Bronchial epithelial cell (primary cell): ENCODE measurements at regions not wholly inside any gene's neighbourhood (a gene's known extent, or its start where the extent isn't known, plus 50 kb on each side); places are given as distances from the start of the nearest gene placed in this dataset.

Experiments used
- DNase-seq: peaks from one replicate; pipeline ENCODE4 v3.0.0-alpha.2; 2010; ENCODE audit warnings: low read depth
- FAIRE-seq: peaks from 2 replicates; lab custom pipeline; 2011; peaks lifted over from hg19 to GRCh38; lab: Jason Lieb, UNC
- H3K27me3 ChIP-seq: 2 replicates; pipeline ENCODE4 v1.5.1; 2011; ENCODE audit warnings: low read length; ENCODE audit not compliant: control insufficient read depth, insufficient read depth
- H3K36me3 ChIP-seq: 2 replicates; pipeline ENCODE4 v1.5.1; 2011; ENCODE audit warnings: low read length; ENCODE audit not compliant: control insufficient read depth, insufficient read depth
- H3K4me3 ChIP-seq: 2 replicates; pipeline ENCODE4 v1.5.1; 2011; ENCODE audit warnings: mild to moderate bottlenecking, low read depth, low read length, control low read depth
- CTCF ChIP-seq: IDR thresholded peaks from 2 replicates; pipeline ENCODE4 v1.5.1; 2011; ENCODE audit warnings: mild to moderate bottlenecking, moderate library complexity, low read length, control low read depth, inconsistent platforms; ENCODE audit not compliant: insufficient read depth, severe bottlenecking

GRCh38 chr7:155220903-155221302, 76.8 kb upstream of the INSIG1 start:
- no peak for FAIRE-seq
- DNase-seq, result no peak
- no peak for TF ChIP-seq CTCF
- H3K4me3 ChIP-seq, result no peak overlapping the region
- H3K27me3 ChIP-seq, result no peaks in the 10 kb centered on the region
- no peaks in the 10 kb centered on the region for H3K36me3 ChIP-seq

- Histone ChIP-seq H3K4me3 (no peak overlapping the region), H3K27me3 (no peaks in the 10 kb centered on the region), H3K36me3 (no peaks in the 10 kb centered on the region)
- FAIRE-seq (no peak), DNase-seq (no peak)
- TF ChIP-seq CTCF, result no peak
These were observed 76.1 kb upstream of the INSIG1 start for GRCh38 chr7:155221547-155221946.

GRCh38 chr7:155222061-155222460, 75.6 kb upstream of the INSIG1 start:
- no peaks in the 10 kb centered on the region for H3K27me3 ChIP-seq
- FAIRE-seq, result no peak
- TF ChIP-seq CTCF, result no peak
- no peak for DNase-seq
- no peaks in the 10 kb centered on the region for H3K36me3 ChIP-seq
- H3K4me3 ChIP-seq, result no peak overlapping the region

GRCh38 chr7:155222573-155222972, 75.1 kb upstream of the INSIG1 start:
- H3K36me3 ChIP-seq, result no peaks in the 10 kb centered on the region
- no peak for FAIRE-seq
- no peak overlapping the region for H3K4me3 ChIP-seq
- no peak for TF ChIP-seq CTCF
- no peak for DNase-seq
- no peaks in the 10 kb centered on the region for H3K27me3 ChIP-seq

GRCh38 chr7:155223021-155223420, 74.7 kb upstream of the INSIG1 start:
- Histone ChIP-seq H3K4me3 (no peak overlapping the region), H3K36me3 (no peaks in the 10 kb centered on the region), H3K27me3 (no peaks in the 10 kb centered on the region)
- no peak for DNase-seq
- TF ChIP-seq CTCF, result no peak
- FAIRE-seq, result no peak

GRCh38 chr7:155223503-155223902, 74.2 kb upstream of the INSIG1 start:
- DNase-seq (no peak), FAIRE-seq (no peak)
- no peaks in the 10 kb centered on the region for H3K36me3 ChIP-seq

More at GRCh38 chr7:155223503-155223902, 74.2 kb upstream of the INSIG1 start:
- TF ChIP-seq CTCF, result no peak
- H3K4me3 ChIP-seq, result no peak overlapping the region
- H3K27me3 ChIP-seq, result no peaks in the 10 kb centered on the region
